Anterior cingulate cortex (tissue), 58 donors: ENCODE measurements at regions not wholly inside any gene's neighbourhood (a gene's known extent, or its start where the extent isn't known, plus 50 kb on each side); places are given as distances from the start of the nearest gene placed in this dataset.

ENCODE experiments used
- DNase-seq, 58 donors: peaks; one replicate each; lab custom pipeline; 2025; lab: John Stamatoyannopoulos, UW

- DNase-seq = no peak
Observed at GRCh38 chr20:22339946-22340345, 244.4 kb downstream of the FOXA2 start.

GRCh38 chr20:22339091-22339881 is 245.1 kb downstream of the FOXA2 start:
- peak in 13 of 58 donors; percentile 1 to 54 (median 20) for DNase-seq

- DNase-seq = no peak
Observed at GRCh38 chr20:22338140-22338708, 246.1 kb downstream of the FOXA2 start.

- no peak for DNase-seq
Observed at GRCh38 chr20:22335210-22335609, 249.2 kb downstream of the FOXA2 start.

- DNase-seq = peak in 21 of 58 donors; percentile 1 to 35 (median 9)
Observed at GRCh38 chr20:22333885-22334545, 250.4 kb downstream of the FOXA2 start.

GRCh38 chr20:22324505-22324904 is 259.9 kb downstream of the FOXA2 start:
- no peak for DNase-seq

GRCh38 chr20:22322513-22322912 is 261.9 kb downstream of the FOXA2 start:
- DNase-seq = no peak

GRCh38 chr20:22321191-22321590 is 263.2 kb downstream of the FOXA2 start:
- no peak for DNase-seq

- no peak for DNase-seq
Observed at GRCh38 chr20:22320245-22320915, 264.0 kb downstream of the FOXA2 start.

- no peak for DNase-seq
Observed at GRCh38 chr20:22315771-22316170, 268.6 kb downstream of the FOXA2 start.

GRCh38 chr20:22315073-22315472 is 269.3 kb downstream of the FOXA2 start:
- DNase-seq = no peak

GRCh38 chr20:22312744-22313346 is 271.5 kb downstream of the FOXA2 start:
- peak in 18 of 58 donors; percentile 0 to 40 (median 6) for DNase-seq

- DNase-seq = no peak
Observed at GRCh38 chr20:22308934-22309333, 275.4 kb downstream of the FOXA2 start.

GRCh38 chr20:22307409-22307808 is 277.0 kb downstream of the FOXA2 start:
- DNase-seq = no peak

GRCh38 chr20:22305381-22305780 is 279.0 kb downstream of the FOXA2 start:
- DNase-seq = no peak

- no peak for DNase-seq
Observed at GRCh38 chr20:22303523-22303922, 280.8 kb downstream of the FOXA2 start.

- no peak for DNase-seq
Observed at GRCh38 chr20:22302039-22302438, 282.3 kb downstream of the FOXA2 start.

- no peak for DNase-seq
Observed at GRCh38 chr20:22293886-22294285, 290.5 kb downstream of the FOXA2 start.

- no peak for DNase-seq
Observed at GRCh38 chr20:22289442-22289841, 294.9 kb downstream of the FOXA2 start.

GRCh38 chr20:22288957-22289356 is 295.4 kb downstream of the FOXA2 start:
- DNase-seq = no peak

GRCh38 chr20:22288156-22288555 is 296.2 kb downstream of the FOXA2 start:
- no peak for DNase-seq
